ENCODE measurements at regions not wholly inside any gene's neighbourhood (a gene's known extent, or its start where the extent isn't known, plus 50 kb on each side); places are given as distances from the start of the nearest gene placed in this dataset.

GRCh38 chrX:148223361-148223760 is 242.2 kb downstream of the FMR1NB start:
- no peak for TF ChIP-seq CTCF (conservative IDR thresholded peaks at IDR 0.05 in 1 of 2, IDR thresholded peaks at IDR 0.05 in 1 of 2; ENCODE audit: extremely low read depth in 1 of 2, insufficient read depth in 1 of 2, low read depth in 1 of 2, low read length in 2 of 2)
- no peak for TF ChIP-seq EZH2 (IDR thresholded peaks at IDR 0.05; ENCODE audit: borderline replicate concordance, low read length)
